ENCODE measurements at regions not wholly inside any gene's neighbourhood (a gene's known extent, or its start where the extent isn't known, plus 50 kb on each side); places are given as distances from the start of the nearest gene placed in this dataset.

DNA sequence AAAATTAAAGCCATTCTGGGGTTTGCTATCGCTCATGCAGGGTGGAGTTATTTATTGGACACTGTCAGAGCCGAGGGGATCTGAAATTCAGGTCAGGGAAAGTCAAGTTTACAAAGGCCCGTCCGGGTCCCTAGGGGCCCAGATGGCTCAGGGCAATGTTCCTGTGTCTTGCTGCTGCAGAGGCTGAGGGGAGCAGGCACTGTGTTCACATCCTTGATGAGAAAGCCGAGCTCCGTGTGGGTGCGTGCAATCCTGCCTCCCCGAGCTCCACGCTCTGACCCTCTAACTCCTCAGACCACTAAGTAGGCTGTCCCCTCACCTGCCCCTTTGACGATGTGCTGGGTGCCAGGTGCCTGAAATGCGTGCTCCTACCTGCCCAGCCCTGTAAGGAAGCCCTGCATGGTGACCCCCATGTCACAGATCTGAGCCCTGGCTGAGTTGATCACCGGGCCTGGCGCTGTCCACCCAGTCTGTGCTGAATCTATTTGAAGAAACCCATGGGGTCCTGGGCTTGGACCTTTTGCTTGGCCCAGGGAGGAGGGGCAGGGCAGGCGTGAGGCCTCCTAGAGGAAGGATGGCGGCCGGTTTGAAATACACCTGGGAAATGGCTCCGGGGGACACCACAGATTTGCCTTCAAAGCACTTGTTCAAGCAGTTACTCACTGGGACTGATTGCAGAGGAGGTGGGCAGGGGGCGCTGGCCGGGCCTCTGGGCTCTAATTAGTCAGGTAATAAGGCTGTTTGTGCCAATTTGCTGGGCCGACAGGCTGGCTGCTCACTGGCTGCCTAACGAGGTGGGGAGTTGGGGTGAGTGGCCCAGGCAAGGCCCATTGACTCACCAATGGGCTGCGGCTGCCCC lies 204.3 kb downstream of the KIF26A start:
- DNase-seq: no peak

DNA sequence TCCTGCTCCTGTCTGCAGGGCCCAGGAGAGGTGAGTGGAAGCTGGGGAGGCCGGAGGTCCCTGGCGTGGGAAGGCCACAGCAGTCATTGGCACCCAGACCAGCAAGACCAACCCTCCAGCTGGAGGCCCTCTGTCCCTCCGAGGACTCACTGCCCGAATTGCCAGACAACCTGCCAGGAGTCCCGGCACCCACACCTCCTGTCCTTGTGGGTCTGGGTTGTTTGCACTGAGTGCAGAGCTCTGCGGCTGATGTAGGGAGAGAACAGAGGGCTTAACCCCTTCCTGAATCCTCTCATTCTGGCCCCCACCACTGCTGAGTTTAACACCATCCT lies 204.9 kb downstream of the KIF26A start:
- DNase-seq: no peak

DNA sequence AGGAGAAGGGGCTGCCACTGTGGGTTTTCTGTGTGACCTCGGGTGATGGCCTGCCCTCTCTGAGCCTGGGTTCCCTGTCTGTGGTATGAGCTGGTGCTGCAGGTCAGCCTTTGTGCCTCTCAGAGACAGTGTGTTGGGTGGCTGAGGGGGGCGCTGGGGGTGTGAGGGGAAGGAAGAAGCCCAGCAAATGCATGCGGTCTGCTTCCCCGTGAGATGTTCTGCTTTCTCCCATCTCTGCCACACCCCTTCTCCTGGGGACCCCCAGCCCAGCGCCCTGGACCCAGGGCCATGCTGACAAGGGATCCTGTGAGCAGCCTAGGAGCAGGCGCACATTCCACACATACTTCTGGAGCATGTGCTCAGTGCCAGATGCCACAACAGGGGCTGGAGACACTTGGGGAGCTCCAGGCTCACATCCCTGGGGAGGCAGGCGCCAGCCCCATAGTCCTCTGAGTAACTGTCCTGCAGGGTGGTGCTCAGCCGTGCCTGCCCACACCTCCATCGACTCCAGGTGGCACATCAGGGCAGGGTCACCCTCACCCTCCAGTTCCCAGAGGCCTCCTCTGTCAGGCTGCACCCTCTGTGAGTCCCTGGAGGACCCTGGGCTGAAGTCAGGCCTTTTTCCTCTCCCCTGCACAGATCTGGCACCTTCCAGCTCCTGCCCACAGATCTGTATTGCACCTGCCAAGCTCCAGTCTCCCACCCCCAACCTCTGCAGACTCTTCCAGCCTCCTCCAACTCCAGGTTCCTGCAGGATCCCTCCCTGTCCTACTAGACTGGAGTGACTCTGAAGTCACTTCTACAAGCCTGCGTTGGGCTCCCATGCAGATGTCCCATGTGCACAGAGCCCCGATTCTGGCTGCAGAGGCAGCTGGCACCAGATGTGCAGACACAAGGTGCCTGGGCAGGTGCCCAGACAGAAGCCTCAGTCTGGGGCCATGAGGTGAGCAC lies 205.6 kb downstream of the KIF26A start:
- no peak for DNase-seq

DNA sequence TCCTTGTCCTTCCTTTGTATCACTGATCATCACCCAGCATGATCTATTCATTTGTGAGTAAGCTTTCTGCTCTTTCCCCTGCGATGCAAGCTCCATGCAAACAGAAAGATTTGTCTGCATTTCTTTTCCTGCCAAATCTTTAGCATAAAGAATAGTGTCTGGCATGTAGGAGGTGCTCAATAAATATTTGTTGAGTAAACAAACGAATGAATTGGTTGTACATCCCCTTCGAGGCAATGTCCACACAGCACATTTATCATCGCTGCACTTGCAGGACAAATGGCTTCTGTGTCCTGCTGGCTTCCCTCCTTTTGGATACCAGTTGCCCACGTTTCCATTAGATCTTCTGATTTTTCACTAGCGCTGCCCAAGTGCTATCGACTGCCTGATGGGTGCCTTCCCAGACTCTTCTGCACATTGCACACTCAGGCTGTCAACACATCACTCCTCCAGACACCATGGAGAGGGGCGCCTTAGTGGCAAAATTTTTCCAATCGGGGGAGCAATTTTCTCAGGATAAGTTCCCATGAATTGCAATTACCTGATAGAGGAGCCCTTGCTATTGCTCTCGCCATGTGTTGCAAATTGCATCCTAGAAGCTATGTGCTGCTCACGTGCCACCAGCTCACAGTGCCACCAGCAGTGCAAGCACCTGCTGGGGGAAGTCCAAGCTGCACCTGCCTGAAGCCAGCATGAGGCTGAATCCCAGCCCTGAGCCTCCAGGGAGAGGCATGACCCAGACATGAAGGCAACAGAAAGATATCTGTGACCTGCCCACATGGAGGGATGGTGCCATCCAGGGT lies 206.6 kb downstream of the KIF26A start:
- no peak for DNase-seq

DNA sequence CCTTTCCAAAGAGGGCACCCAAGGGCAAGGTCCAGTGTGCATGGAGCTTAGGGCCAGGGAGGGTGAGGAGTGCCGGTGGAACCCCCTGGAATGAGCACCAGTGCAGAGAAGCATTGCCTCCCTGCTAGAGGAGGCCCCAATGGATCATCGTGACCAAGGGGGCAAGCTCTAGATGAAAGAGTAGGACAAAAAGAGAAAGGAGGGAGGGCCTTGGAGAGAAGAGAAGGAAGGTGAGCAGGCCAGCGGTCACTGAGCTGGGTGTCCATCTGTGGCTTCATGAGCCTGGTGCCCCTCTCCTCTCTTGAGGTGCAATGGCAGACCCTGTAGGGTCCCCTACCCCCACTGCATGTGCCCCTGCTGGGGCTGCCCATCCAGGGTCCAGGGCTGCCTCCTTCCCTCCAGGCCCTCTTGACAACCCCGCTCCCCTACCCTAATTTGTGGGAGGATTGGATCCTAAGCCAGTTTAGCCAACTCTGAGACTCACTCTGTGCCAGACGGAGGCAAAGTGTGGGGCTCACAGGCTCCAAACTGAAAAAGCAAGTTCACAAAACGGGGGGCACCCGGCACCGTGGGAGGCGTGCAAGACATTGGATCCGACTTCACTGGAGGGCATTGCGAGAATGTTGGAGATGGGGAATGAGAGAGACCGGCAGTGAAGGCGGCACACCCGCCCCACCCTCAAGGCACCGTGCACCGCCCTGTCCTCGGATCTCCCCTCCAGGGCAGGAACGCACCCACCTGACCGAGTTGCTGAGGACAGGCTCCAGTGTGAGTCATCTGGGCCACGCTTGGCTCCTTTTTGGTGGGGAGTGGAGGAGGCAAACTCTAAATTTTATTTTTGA lies 207.5 kb downstream of the KIF26A start:
- no peak for DNase-seq

DNA sequence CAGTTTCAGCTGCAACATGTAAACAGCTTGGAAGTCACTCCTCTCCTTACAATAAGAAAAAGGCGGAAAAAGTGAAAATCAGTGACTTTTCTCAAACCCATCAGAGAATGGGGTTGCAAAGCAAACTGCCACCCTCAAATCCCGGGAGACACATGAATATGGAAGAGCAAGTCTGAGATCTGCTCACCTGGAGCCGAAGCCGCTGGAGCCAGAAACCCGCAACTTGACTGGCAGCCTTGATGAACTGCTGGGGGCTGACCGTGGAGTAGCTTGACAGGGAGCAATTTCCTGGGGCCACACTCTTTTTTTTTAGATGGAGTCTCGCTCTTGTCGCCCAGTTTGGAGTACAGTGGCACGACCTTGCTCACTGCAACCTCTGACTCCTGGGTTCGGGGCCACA lies 208.2 kb downstream of the KIF26A start:
- DNase-seq: no peak

DNA sequence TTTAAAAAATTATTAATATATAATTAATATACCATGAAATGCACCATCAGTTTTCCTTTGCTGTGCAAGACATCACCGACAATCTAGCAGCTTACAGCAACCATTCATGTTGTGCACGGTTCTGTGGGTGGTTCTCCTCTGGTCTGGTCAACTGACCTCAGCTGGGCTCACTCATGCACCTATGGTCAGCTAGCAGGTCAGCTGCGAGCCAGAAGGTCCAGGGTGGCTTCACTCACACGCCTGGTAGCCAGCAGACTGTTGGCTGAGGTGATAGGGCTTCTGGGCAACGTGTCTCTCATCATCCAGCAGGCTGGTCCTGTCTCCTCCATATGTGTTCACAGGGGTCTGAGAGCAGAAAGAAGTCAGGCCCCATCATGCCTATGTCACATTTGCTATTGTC lies 210.4 kb downstream of the KIF26A start:
- DNase-seq: no peak

DNA sequence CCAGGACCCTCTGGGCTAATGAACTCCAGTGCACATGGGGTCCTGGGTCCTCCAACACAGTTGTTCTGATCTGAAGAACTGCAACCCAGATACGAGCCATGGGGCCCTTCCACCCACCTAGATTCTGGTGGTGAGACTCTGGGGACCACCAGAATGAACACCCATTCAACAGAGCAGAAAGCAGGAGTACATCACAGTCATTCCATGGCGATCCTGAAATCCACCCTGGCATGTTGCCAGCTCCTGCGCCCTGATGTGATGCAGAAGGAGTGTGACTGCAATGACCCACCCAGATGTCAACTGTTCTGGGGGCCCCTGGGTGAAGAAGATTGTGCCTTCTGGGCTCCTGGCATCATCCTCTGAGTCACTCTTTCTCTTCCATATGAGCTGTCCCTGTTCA lies 211.6 kb downstream of the KIF26A start:
- DNase-seq: no peak

DNA sequence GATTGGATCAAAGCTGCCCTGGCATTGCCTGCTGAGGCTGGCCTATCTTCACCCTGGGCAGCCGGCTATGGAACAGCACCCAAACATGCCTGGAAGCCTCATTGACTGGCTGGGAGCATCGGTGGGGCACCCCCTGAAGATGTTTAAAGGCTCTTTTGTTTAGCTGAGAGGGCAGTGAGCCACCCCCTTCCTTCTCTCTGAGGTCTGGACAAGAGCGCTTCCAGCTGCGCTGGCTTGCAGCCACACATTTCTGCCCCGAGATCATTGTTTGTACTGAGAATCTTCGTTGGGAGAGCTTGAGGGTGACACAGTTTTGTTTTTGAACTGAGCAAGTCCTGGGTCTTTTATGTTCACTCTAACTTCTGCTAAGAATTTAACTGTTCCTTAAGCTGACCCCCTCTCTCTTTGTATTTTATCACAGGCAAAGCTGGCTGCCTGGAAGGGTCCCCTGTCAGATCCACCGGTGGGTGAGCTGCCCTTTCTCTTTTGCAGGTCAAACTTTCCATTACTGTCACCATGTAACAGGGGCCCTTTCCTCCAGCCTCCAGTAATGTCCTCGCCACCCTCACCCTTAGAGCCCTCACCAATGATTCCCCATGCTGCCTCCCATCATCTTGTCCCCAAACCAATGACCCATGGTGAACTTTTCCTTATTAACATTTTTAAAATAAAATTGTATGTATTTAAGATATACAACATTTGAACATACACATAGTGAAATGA lies 212.2 kb downstream of the KIF26A start:
- DNase-seq: no peak

DNA sequence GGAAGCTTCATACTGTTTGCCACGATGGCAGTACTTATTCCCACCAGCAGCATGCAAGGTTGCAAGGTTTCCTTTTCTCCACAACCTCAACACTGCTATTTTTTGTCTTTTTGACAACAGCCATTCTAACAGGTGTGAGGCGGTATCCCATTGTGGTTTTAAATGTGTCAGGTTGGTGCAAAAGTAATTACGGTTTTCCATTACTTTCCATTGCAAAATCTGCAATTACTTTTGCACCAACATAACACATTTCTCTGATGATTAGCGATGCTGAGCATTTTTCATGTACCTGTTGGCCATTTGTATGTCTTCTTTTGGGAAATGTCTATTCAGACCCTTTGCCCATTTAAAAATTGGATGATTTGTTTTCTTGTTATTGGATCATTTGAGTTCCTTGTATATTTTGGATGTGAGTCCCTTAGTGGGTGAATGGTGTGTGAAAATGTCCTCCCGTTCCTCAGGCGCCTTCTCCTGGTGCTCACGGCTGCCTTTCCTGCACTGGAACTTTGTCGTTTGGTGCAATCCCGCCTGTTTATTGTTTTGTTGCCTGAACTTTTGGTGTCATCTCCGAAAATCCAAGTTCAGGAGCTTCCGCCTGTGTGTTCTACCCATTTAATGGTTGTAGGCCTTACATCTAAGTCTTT lies 213.6 kb downstream of the KIF26A start:
- no peak for DNase-seq

DNA sequence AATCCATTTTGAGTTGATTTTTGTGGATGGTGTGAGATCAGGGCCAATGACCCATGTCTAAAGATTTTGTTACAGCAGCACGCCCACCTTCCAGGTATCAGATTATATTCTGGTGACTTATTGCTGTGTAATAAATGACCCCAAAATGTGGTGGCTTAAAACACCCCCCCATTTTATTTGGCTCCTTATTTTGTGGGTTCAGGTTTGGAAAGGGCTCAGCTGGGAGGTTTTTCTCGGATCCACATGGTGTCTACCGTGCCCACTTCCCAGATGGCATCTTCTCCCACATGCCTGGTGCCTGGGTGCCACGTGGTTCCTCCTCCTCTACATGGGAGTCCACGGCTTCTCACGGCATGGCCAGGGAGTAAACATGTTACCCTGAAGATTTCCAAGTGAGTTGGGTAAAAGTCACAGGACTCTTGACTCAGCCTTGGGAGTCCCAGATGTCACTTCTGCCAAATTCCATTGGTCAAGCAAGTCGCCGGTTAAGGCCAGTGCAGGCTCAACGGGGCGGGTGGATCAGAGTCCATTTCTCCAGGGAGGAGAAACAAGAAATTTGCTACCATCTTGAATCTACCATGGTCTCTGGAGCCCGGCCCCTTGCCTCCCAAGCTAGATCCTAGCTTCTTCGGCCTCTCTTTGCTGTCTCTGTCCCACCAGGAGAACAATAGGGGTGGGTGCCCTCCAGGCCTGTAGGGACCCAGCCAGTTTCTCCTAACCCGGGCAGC lies 214.3 kb downstream of the KIF26A start:
- DNase-seq: no peak

DNA sequence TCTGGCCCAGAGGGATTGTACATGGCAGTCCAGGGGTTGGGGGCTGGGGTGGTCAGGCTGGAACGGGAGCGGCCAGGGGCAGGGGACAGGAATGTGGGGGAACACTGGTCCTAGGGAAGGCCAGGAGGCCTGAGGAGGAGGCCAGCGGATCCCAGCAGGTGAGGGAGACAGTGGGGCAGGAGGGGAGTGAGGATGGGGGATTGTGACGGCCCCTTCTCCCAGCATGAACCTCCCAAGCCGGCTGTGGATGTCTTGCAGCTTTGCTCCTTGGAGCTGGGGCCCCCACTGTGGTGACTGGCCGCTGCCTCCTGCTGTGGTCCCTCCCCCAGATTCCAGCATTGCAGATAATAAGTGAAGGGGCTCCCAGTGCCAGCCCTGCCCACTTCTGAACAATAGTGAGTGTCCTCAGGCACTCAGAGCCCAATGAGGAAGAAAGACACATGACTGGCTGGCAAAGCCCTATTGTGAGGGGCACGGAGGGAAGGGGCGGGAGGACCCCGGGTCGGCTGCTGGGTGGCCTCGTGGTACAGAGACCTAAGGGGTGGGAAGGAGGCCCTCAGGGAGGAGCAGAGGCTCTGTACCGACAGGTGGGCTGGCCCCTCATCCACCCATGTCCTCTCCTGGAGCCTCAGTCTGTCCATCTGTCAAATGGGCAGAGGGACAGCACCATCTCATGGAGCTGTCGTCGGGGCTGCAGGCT lies 215.0 kb downstream of the KIF26A start:
- DNase-seq: no peak

DNA sequence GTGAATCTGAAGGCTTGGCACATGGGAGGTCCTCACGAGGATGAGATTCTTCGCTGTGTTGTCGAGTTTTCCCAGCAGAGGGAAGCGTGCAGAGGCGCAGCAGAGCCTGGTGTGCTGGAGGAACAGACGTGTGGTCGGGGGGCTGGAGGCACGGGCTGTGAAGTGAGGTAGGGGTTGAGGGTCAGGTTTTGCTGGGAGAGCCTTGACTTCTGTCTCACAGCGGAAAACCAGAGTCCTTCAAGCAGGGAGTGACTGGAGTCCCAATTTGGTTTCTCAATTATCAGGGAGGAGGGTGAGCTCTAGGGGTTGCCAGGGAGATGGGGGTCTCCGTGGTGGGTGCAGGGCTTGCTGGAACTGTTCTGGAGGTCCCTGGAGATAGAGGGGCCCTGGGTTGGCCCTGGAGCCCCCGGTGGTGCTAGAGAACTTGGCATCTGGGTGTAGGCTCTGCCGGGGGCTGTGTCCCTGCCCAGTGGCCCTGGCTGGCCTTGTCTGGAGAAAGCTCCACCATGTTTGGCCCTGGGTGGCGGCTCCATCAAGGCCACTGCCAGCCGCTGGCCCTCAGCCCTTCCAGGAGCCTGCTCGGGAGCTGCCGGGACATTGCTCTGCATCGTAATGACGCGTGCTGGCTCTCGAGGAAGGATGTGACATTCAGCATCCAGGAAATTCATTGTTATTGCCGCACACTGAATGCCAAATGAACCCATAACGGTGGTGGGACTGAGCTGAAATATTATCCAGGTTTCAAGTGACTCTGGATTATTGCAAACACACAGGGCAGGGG lies 215.7 kb downstream of the KIF26A start:
- DNase-seq: peak; percentile 32

DNA sequence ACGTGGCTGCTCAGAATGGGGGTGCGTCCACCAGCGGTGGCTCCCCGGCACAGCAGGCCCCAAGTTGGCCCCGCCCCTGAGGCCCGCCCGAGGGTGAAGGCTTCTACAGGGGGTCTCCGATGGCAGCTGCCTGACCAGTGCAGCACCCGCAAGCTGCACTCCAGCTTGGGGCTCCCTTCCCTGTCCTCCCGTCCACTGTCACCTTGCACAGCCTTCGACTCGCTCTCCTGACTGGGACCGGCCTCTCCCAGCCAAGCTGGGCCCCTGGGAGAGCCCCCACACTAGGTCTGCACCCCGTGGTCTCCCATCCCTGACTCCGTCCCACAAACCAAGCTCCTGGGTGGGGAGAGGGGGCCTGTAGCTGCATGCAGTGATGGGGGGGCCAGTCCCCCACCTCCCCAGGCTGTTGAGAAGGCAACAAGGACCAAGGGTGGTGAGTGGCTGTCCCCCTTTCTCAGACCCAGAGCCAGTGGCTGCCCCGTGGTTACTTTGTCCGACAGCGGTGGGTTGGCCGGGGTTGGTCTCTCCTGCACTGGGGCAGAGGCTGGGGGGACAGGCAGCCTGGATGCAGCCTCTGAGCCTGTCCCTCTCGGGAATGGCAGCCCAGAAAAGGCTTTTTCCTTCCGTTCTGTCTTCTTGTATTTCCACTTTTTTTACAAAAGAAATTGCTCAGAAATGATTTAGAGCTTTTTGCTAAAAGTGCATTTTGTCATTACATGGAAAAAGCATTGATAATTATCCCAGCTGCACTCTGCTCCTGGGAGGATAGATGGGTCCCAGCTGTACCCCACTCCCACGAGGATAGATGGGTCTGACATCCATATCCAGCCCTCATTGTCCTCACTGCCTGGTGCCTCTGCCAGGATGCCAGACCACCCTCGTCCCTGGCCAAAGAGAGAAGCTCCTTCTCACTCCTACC lies 217.0 kb downstream of the KIF26A start:
- DNase-seq: no peak

DNA sequence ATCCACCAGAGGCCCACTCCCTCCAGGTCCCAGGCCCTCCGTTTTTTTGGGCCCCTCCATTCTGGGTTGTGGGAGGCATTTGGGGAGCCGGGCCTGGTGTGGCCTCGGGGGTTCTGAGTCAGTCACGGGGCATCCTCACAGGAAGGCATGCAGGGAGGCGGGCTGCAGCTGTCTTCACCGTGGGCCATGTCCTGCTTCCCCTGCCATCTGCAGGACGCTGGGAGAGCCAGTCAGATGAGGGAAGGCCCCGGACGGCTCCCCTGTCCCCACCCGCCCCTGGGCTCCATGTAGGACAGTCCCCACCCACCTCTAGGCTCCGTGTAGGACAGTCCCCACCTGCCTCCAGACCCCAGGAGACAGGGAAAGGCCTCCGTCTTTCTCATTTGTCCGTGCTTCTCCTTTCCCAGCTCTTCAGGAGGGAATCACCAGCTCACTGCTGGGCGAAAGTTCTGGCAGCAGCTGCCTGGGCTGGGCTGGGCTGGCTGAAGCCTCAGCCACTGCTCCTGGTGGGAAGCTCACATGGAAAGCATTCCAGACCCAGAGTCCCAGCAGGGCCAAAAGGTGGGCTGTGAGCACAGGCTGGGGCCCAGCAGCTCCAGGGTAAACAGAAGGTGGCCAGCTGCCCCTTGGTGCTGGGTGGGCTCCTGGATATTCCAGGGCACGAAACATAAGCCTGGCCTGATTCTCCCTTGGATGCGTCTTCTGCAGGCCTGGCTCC lies 217.8 kb downstream of the KIF26A start:
- DNase-seq: no peak
